NCI-H226 (cell line): ENCODE measurements at regions not wholly inside any gene's neighbourhood (a gene's known extent, or its start where the extent isn't known, plus 50 kb on each side); places are given as distances from the start of the nearest gene placed in this dataset.
"Not testable (repeated sequence)": the region's sequence is repeated elsewhere in the genome, so short reads cannot be mapped to it uniquely, and the experiment has no call there.

Source experiments
- DNase-seq: peaks from one replicate; pipeline ENCODE4 v3.0.0-alpha.2; 2015

- no peak for DNase-seq
Measured at GRCh38 chr3:21995079-21995607, 244.1 kb upstream of the ZNF385D start.

DNA sequence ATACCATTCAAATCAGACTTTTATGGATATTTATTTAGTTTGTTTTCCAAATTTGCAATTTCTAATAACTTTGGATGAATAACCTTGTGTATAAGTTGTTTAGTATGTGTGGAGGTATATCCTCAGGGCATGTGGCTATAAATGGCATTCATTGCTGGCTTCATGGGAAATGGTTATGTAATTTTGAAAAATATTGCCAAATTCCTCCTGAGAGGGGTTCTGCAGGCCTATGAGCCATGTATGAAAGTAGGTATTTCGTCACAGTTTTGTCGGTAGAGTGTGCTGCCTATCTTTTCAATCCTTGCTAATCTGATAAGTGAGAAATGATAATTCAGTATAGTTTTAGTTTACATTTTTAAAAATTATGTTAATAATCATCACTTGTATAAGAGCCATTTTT is 256.4 kb upstream of the ZNF385D start:
- DNase-seq, result peak; percentile 76

- DNase-seq, result no peak
Measured at GRCh38 chr3:22010997-22011396, 260.0 kb upstream of the ZNF385D start.

GRCh38 chr3:22012471-22012870 is 261.5 kb upstream of the ZNF385D start:
- peak; percentile 28 for DNase-seq

GRCh38 chr3:22013641-22014040 is 262.6 kb upstream of the ZNF385D start:
- DNase-seq, result no peak

DNA sequence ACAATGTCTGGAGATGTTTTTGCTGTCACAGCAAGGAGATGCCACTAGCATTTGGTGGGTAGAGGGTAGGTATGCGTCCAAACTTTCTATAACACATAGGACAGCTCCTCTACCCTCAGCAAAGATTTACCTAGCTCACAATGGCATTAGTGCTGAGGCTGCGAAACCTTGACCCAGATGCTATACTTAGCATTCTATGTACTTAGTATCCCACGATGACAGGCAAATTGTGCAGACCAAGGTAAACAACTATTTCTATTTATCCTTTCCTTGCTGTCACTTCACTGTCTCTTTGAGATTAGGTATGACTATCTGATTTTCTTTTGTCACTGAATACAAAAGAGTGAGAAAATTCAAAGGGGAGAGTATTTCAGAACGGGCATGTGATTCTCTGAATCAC is 265.2 kb upstream of the ZNF385D start:
- DNase-seq, result no peak

DNA sequence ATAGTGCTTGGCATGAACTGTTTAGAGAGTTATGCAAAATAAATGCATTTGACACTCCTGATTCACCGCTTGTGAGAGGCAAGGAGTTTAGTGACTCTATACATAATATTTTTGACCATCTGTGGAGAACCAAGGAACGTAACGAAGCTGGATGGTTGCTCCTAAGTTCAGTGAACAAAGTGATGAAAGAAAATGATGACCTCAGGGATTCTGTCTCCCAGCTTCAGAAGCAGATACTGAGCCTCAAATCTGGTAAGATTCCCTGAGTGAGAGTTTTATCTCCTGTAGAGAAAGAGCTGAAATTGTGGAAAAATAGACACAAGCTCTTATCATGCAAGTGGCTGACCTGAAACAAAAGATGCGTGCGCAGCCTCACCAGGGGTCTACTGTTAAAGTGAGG is 273.6 kb upstream of the ZNF385D start:
- not testable (repeated sequence) for DNase-seq

- DNase-seq, result no peak
Measured at GRCh38 chr3:22029480-22029879, 278.5 kb upstream of the ZNF385D start.

DNA sequence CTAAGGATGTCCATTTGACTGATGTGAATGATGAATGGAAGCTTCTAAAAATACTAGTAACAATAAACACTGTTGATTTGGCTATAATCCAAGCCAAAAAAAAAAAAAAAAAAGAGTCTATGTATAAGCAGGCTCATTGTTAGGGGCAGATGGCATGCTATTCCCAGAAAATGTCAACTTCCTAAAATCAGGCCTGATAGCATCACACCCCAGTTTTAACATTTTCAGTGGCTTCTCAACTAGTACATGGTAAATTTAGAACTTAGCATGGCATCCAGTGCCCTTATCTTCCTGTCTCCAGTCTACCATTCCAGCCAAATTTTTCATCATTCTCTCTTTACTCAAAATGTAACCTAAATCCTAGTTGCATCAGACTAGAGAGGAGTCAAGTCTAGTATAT is 288.2 kb upstream of the ZNF385D start:
- no peak for DNase-seq

DNA sequence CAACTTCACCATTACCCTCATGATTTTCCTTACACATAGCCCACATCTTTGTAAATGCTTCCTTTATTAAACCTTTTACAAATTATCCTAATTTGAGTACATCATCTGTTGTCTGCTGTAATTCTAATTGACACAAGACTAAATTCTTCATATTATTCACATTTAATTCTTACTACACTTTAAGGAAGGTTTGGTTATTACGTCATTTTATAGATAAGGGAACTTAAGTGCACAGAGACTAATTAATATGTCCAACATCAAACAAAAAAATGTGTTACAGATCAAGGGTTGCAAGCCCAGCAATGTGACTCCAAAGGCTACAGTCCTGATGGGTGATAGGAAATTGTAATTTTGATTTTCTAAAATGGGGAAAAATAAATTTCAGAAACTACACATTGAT is 289.1 kb upstream of the ZNF385D start:
- no peak for DNase-seq

DNA sequence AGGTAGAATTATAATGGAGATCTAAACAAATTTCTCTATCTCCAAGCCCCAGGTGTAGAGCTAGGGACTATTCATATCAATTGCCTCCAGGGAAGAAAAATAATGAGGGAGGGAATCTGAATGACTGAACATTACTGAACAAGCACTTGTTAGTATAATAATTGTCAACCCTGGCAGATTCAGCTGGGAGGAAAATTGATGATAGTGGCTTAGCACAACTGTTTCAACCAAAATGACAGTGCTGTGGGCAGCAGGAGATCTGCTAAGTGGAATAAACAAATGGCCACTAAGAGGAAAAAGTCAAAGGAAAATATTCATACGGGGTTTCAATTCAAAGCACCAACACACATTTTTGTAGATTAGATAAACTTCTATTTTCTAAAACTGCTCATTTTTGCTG is 294.9 kb upstream of the ZNF385D start:
- DNase-seq, result no peak

DNA sequence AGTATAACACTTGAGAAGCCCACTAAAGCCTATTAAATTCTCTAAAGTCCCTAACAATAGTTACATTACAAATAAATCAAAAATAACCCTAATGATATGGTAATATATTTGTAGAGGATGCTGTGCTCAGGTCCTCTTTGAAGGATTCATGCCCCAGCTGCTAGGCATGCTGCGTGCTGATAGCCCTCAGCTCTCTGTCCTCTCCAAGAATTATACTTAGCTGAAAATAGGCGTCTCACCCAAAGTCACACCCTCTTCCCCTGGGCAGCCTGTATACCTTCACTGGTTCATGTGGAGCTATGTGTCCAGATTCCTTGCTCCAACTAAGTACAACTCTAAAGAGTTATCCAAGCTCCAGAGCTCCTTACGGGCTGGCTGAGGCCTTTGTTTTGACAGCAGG is 312.5 kb upstream of the ZNF385D start:
- no peak for DNase-seq

DNA sequence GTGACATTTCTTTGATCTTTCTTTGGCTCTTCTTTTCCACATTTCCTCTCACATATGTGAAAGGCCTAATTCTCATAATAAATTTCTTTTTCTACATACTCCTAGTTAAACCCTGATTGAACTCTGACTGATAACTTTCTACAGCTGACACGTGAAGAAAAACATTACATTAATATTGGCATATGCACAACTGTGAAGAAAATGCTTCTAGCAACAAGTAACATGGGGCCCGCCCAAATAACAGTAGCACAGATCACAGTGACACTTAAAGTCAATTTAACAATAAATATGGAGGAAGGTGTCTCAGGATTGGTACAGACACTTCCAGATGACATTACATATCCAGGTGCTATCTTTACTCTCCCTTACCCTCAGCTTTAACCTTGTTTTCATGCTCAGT is 317.6 kb upstream of the ZNF385D start:
- no peak for DNase-seq

DNA sequence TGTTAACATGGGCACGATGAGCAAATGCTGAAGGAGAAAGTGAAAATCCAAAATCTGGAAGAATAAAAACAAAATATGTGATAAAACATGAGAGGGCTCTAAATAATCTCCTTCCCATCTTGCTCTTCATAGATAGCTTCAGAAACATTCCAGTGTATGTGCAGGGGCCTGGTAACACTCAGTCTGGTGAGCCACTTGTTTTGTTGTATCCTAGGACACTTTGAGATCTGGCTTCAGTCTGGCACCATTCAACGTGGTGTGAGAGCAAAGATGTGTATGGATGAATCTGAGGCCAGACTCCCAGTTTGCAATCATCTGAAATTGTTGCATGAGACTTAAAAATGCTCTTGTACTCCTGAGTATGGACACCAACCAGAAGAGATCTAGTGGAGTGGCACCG is 337.2 kb upstream of the ZNF385D start:
- no peak for DNase-seq

DNA sequence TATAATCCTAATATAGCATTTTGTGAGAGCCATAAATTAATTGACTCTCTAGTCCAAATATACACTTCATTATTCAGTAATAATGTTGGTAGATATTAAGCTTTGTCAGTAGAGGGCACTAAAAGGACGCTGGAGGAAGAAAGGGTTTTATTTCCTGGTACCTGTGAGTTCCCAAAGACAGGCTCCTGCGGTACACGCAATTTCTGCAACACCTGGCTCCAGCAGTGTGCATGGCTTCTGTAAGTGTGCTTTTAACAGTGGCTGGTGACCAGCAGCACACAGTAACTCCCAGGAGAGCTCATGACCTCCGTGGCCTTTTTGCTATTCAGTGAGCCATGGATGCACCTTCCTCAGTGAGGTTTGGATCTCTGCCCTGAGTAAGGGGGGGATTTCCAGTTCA is 338.3 kb upstream of the ZNF385D start:
- DNase-seq, result peak; percentile 20

DNA sequence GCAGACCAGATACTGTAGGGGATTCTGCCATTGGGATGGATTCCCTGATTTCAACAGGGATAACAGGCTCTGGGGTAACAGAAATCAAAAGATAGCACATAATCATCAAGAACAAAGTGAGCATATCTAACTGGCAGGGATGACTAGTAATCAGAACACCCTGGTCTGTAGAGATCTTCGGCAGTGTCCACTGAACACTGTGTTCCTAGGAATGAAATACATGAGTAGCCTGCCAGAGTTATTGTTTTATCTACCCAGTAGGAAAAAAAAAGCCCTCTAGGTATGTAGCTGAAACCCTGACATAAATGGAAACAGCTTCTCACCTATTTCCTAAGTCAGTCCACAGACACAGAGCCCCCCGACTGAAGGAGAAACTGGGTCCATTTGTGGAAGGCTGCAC is 340.3 kb upstream of the ZNF385D start:
- no peak for DNase-seq

GRCh38 chr3:22098021-22098420 is 347.0 kb upstream of the ZNF385D start:
- DNase-seq, result no peak

DNA sequence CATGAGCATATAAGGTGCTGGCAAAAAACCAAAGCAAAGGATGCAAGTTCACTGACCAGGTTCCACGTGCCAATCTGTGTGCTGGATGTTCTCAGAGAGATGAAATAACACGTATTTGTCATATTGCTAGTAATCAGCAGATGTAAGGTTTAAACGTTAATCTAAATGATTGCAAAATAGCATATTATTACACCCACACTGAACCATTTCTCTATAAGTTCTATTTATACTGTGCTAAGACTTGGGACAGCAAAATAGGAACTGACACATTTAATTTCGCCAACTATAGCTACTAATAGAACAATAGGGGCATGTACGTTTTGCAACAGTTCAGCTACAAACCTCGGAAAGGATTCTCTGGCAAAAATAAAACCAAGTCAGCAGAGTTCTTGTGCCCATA is 350.3 kb upstream of the ZNF385D start:
- DNase-seq, result no peak

DNA sequence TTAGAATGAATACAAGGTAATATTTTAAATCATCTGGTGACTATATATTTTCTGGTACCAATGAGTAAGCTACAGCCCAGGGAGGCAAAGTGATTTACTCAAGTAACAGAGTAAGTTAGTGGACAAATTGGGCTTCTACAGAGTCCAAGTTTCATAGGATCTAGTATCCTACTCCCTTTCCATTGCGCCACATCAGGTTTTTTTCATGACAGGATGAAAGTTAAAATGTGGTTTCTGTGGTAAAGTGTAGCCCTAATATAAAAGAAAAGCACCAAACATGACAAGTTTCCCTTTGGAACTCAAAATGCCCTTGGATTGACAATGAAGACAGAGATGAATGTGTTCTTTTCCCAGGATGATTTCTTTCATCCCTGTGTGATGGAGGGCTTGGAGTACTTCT is 350.8 kb upstream of the ZNF385D start:
- no peak for DNase-seq

GRCh38 chr3:22103423-22103822 is 352.4 kb upstream of the ZNF385D start:
- no peak for DNase-seq

DNA sequence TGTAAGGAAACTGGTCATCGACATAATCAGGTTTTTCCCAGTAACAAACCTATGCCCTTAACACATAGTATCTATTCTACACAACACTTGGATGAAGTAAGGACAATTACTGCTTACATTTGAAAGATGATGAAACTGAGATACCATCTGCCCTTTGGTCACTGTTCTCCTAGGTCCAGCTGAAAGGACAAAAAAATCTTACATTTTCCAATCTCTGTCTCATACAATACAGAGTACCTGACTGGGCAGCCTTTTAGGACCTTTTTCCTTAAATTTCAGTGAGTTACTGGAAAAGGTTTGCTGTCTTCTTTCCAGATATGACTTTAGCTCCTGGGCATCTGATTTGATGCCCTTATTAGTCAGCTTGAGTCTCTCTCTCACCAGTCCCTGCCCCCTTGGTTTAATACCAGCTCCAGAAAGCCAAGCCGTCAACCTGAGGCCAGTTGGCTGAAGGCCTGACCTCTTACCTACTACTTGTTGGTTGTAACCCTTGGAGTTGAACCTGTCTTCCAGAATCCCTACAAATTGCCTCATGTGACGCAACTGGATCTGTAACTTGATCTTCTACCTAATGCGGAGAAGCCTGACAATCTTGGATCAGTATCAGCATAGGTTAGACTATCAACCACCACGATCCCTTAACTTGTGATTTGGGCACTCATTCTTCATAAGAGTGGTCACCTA is 355.3 kb upstream of the ZNF385D start:
- DNase-seq, result no peak

DNA sequence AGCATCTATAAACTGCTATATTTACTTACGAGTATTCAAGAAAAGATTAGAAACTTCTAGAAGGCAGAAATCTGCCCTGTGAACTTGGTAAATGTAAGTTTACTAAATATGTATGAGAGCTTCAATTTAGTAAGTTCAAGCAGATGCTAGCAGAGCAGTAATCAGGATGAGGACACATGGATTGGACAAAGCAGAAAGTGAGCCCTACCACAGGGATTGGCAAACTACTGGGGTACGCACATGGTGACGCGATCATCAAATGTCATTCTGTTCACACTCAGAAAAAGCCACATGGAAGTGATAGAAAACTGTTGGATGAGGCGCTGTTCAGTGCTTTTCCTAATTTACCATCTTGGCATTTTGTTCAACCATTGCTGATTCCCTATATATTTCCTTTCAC is 360.2 kb upstream of the ZNF385D start:
- DNase-seq, result no peak

DNA sequence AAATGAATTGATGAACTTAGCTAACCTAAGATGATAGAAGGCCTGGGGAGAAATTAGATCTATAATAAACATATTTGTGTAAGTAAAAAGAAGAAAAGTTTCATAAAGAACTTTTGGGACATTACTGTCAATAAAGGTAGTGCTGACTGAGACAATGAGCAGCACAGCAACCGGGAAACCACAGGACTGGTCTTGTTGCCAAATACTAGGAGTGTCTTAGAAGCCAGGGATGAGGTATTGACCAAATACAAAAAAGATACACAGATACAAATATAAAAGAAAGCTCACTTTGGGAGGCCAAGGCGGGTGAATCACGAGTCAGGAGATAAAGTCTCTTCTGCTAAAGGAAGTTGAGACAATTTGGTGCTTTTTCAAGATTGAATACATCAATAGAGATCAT is 362.4 kb upstream of the ZNF385D start:
- no peak for DNase-seq

- DNase-seq, result no peak
Measured at GRCh38 chr3:22115581-22115980, 364.6 kb upstream of the ZNF385D start.

DNA sequence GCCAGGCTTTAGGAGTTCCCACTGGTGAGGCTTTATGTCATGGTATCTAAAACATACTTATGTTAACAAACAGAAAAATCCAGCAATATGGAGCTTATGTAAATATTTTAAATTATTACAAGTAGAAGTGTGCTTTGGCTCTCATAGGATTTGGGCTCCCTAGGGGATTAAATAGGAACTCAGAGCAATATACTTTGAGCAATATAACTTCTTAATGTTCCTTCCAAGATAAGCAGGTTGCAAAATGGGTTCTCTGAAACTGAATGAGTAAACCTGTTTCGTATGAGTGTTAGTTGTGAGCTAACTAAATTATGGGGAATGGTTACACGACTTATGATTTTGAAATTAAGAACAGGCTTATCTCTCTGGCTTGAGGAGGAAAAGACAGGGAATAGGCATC is 366.1 kb upstream of the ZNF385D start:
- DNase-seq, result no peak
